Breast epithelium (tissue), 4 donors: ENCODE measurements at regions not wholly inside any gene's neighbourhood (a gene's known extent, or its start where the extent isn't known, plus 50 kb on each side); places are given as distances from the start of the nearest gene placed in this dataset.

Experiments
- DNase-seq, 2 donors: peaks; one replicate each; pipeline ENCODE4 v3.0.0-alpha.2; 2019; ENCODE audit warnings: low spot score in 2 of 2
- H3K27ac ChIP-seq, 2 donors: fragments of 200-600 bp; sonication (generic) in 1 of 2; one replicate each; pipeline ENCODE4 v1.5.1; 2016 to 2019; ENCODE audit warnings: mild to moderate bottlenecking in 1 of 2
- H3K27me3 ChIP-seq, 2 donors: fragments of 200-600 bp; sonication (generic) in 1 of 2; one replicate each; pipeline versions ENCODE4 v1.5.1 to v1.6.0; 2017 to 2019; ENCODE audit warnings: control low read depth in 1 of 2, mild to moderate bottlenecking in 1 of 2
- H3K36me3 ChIP-seq: fragments of 200-600 bp; one replicate; pipeline ENCODE4 v1.5.1; 2019
- H3K4me1 ChIP-seq, 2 donors: fragments of 200-600 bp; sonication (generic); one replicate each; pipeline ENCODE4 v1.5.1; 2016 to 2019; ENCODE audit warnings: control low read depth in 1 of 2
- H3K4me3 ChIP-seq, 3 donors: fragments of 200-600 bp; sonication (generic); 1 replicate in 2 of 3; 2 replicates in 1 of 3; pipeline ENCODE4 v1.5.1; 2016 to 2019; ENCODE audit warnings: mild to moderate bottlenecking in 3 of 3, moderate library complexity in 2 of 3
- H3K9me3 ChIP-seq, 2 donors: fragments of 200-600 bp; sonication (generic) in 1 of 2; one replicate each; pipeline ENCODE4 v1.5.1; 2016 to 2019; ENCODE audit warnings: control low read depth in 1 of 2
- CTCF ChIP-seq, 3 donors: fragments of 450-650 bp; IDR thresholded peaks; one replicate each; pipeline ENCODE4 v1.5.1; 2016 to 2017; ENCODE audit warnings: antibody characterized with exemption in 3 of 3, mild to moderate bottlenecking in 3 of 3, moderate library complexity in 3 of 3
- POLR2A ChIP-seq: fragments of 450-650 bp; IDR thresholded peaks from one replicate; pipeline ENCODE4 v1.6.1; 2016; ENCODE audit warnings: antibody characterized with exemption, mild to moderate bottlenecking, moderate library complexity
- POLR2AphosphoS5 ChIP-seq, 3 donors: sonication (generic); formaldehyde crosslinking; IDR thresholded peaks; one replicate each; pipeline ENCODE4 v1.6.1; 2017; ENCODE audit warnings: antibody characterized with exemption in 3 of 3
- intact Hi-C: fragments of 100-400 bp; cut with DNase I; formaldehyde crosslinking; loops from one replicate; pipeline ENCODE4 v1.15.1; 2023; ENCODE audit warnings: low total_unique reads

GRCh38 chr6:6970851-6971250 lies 136.9 kb upstream of the RREB1 start:
- Histone ChIP-seq H3K27ac (no peak overlapping the region), H3K36me3 (no peaks in the 10 kb centered on the region), H3K4me3 (no peak overlapping the region), H3K9me3 (no peaks in the 10 kb centered on the region), H3K27me3 (no peaks in the 10 kb centered on the region), H3K4me1 (no peaks in the 10 kb centered on the region)
- TF ChIP-seq POLR2AphosphoS5 (IDR thresholded peaks at IDR 0.05) (no peak), CTCF (IDR thresholded peaks at IDR 0.05) (no peak), POLR2A (no peak)
- DNase-seq, result no peak
- intact Hi-C loops, result no loop called here

GRCh38 chr6:6971369-6971768 lies 136.4 kb upstream of the RREB1 start:
- H3K36me3 ChIP-seq, result no peaks in the 10 kb centered on the region
- H3K9me3 ChIP-seq, result no peaks in the 10 kb centered on the region
- no peak overlapping the region for H3K27ac ChIP-seq
- no peak for TF ChIP-seq POLR2A
- no peak for TF ChIP-seq CTCF (IDR thresholded peaks at IDR 0.05)
- no peak for TF ChIP-seq POLR2AphosphoS5 (IDR thresholded peaks at IDR 0.05)
- no peak overlapping the region for H3K4me3 ChIP-seq
- intact Hi-C loops, result no loop called here
- no peaks in the 10 kb centered on the region for H3K4me1 ChIP-seq
- DNase-seq, result no peak
- no peaks in the 10 kb centered on the region for H3K27me3 ChIP-seq

- Histone ChIP-seq H3K4me1 (no peaks in the 10 kb centered on the region), H3K36me3 (no peaks in the 10 kb centered on the region), H3K9me3 (no peaks in the 10 kb centered on the region), H3K27me3 (no peaks in the 10 kb centered on the region), H3K27ac (no peak overlapping the region), H3K4me3 (no peak overlapping the region)
- DNase-seq, result no peak
- TF ChIP-seq CTCF (IDR thresholded peaks at IDR 0.05) (no peak), POLR2AphosphoS5 (IDR thresholded peaks at IDR 0.05) (no peak), POLR2A (no peak)
- intact Hi-C loops, result no loop called here
Measured at GRCh38 chr6:6972456-6972855, 135.3 kb upstream of the RREB1 start.

GRCh38 chr6:6973721-6974120 lies 134.0 kb upstream of the RREB1 start:
- no peaks in the 10 kb centered on the region for H3K9me3 ChIP-seq
- intact Hi-C loops, result no loop called here
- H3K27me3 ChIP-seq, result no peaks in the 10 kb centered on the region
- no peak overlapping the region for H3K4me3 ChIP-seq
- TF ChIP-seq CTCF (IDR thresholded peaks at IDR 0.05) (no peak), POLR2A (no peak), POLR2AphosphoS5 (IDR thresholded peaks at IDR 0.05) (no peak)
- no peaks in the 10 kb centered on the region for H3K4me1 ChIP-seq
- no peak overlapping the region for H3K27ac ChIP-seq
- H3K36me3 ChIP-seq, result no peaks in the 10 kb centered on the region
- DNase-seq, result no peak

- Histone ChIP-seq H3K9me3 (no peaks in the 10 kb centered on the region), H3K36me3 (no peaks in the 10 kb centered on the region), H3K4me3 (no peak overlapping the region), H3K27me3 (no peaks in the 10 kb centered on the region), H3K4me1 (no peaks in the 10 kb centered on the region), H3K27ac (no peak overlapping the region)
- intact Hi-C loops, result no loop called here
- TF ChIP-seq CTCF (IDR thresholded peaks at IDR 0.05), result no peak
- no peak for TF ChIP-seq POLR2A
- TF ChIP-seq POLR2AphosphoS5 (IDR thresholded peaks at IDR 0.05), result no peak
- no peak for DNase-seq
Measured at GRCh38 chr6:6975459-6976111, 132.2 kb upstream of the RREB1 start.
